ENCODE measurements at regions not wholly inside any gene's neighbourhood (a gene's known extent, or its start where the extent isn't known, plus 50 kb on each side); places are given as distances from the start of the nearest gene placed in this dataset.

DNA sequence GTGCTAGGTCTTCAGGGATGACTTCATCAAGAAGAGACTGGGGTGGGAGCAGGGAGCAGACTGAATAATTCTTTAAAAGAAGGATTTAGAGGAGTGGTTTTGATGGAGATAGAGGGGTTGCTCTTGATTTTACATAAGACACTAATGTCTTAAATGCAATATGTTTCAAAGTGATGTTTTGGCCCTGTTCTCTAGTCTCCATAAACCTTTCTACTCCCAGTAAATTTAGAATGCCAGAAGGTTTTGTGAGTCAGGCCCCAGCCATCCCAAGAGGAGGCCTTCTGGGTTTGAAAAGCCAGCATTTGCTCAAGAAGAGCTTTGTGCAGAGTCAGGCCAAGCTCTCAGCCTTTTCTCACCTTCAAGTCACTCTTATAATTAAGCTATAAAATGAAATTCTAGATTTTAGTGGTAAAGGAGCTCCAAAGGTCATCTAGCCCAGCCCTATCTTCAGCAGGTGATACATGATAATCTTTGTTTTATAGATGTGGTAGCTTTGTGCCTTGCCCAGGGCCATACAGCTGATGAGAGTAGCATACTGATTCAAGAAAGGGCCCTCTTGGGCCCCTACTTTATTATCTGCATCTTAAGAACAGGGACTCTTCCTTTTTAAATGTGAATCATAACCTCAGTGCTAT is 122.8 kb upstream of the MTNR1B start:
- Histone ChIP-seq H3K36me3 (ENCODE audit: control insufficient read depth, insufficient read depth, low read length) (no peaks in the 10 kb centered on the region), H3K4me3 (replicated peaks; ENCODE audit: low read depth, low read length) (no peak overlapping the region), H3K27me3 (replicated peaks; ENCODE audit: control insufficient read depth, insufficient read depth, low read length) (no peaks in the 10 kb centered on the region; the same call in 1 of the 2 replicates)
- DNase-seq (ENCODE audit: extremely low read depth, insufficient read length): no peak
- TF ChIP-seq, protein P1, sequence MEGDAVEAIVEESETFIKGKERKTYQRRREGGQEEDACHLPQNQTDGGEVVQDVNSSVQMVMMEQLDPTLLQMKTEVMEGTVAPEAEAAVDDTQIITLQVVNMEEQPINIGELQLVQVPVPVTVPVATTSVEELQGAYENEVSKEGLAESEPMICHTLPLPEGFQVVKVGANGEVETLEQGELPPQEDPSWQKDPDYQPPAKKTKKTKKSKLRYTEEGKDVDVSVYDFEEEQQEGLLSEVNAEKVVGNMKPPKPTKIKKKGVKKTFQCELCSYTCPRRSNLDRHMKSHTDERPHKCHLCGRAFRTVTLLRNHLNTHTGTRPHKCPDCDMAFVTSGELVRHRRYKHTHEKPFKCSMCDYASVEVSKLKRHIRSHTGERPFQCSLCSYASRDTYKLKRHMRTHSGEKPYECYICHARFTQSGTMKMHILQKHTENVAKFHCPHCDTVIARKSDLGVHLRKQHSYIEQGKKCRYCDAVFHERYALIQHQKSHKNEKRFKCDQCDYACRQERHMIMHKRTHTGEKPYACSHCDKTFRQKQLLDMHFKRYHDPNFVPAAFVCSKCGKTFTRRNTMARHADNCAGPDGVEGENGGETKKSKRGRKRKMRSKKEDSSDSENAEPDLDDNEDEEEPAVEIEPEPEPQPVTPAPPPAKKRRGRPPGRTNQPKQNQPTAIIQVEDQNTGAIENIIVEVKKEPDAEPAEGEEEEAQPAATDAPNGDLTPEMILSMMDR (IDR thresholded peaks at IDR 0.05; ENCODE audit: insufficient read depth, low read length, poor library complexity, severe bottlenecking): no peak

DNA sequence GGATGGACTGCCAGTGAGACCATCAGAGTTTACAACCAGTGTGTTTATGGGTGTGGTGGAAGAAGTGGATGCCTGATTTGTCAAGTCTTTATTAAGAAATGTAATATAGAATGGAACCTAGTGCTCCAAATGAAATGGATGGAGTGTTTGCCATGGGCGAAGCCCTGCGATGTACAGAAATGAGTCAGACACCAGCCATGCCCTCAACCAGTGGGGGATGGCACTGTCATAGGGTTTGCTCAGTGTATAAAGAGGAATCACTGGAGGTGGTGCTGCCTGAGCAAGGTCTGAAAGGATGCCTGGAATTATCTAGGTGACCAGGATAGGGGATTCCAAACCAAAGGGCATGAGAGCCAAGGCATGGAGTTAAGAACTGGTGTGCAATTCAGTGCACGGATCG is 120.9 kb upstream of the MTNR1B start:
- Histone ChIP-seq H3K4me3 (replicated peaks; ENCODE audit: low read depth, low read length) (no peak overlapping the region), H3K27me3 (replicated peaks; ENCODE audit: control insufficient read depth, insufficient read depth, low read length) (no peaks in the 10 kb centered on the region), H3K36me3 (ENCODE audit: control insufficient read depth, insufficient read depth, low read length) (no peaks in the 10 kb centered on the region)
- DNase-seq (ENCODE audit: extremely low read depth, insufficient read length): no peak
- TF ChIP-seq, protein P1 (IDR thresholded peaks at IDR 0.05; ENCODE audit: insufficient read depth, low read length, poor library complexity, severe bottlenecking): no peak

DNA sequence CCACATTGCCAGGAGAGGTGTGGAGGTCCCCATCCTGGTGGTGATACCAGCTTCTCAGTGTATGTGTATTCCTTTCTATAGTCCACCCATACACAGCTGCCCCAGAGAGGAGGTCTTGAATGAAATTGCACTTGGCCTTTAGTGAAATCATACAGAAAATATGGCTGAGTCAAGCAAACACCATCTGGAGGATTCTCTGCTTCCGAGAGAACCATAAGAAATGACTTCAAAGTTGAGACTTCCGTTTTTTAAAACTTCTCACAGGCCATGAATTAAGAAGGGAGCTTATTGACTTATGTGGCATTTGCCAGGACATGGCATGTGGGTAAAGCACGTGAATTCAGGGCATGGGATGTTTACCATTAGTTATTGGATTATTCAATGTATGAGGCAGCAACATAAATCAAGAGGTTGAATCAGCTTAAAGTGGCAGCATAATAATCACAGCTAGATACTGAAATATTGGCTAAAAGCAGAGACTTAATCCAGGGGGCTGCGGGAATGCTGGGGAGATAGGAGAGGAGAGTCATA is 119.1 kb upstream of the MTNR1B start:
- no peak for DNase-seq (ENCODE audit: extremely low read depth, insufficient read length)
- Histone ChIP-seq H3K27me3 (replicated peaks; ENCODE audit: control insufficient read depth, insufficient read depth, low read length) (no peaks in the 10 kb centered on the region), H3K36me3 (ENCODE audit: control insufficient read depth, insufficient read depth, low read length) (no peaks in the 10 kb centered on the region), H3K4me3 (replicated peaks; ENCODE audit: low read depth, low read length) (no peak overlapping the region)
- TF ChIP-seq, protein P1 (IDR thresholded peaks at IDR 0.05; ENCODE audit: insufficient read depth, low read length, poor library complexity, severe bottlenecking): no peak

DNA sequence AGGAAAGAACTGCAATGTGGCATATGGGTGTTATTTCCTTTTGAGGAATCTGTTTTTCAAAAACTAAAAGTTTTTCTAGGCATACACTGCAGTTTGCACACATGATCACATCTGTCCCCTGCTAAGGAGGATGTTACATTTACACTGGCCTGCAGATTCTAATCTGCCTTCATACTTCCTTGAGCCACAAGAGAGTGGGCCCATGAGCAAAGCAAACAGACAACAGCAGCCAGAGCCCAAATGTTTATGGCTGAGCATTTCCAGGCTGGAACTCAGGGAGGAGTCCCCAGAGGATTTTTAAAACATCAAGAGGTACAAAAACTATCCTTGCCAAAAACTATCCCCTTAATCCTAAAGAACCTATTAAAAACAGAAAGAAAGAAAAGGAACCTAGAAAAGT is 117.2 kb upstream of the MTNR1B start:
- H3K36me3 ChIP-seq (ENCODE audit: control insufficient read depth, insufficient read depth, low read length): no peaks in the 10 kb centered on the region
- TF ChIP-seq, protein P1 (IDR thresholded peaks at IDR 0.05; ENCODE audit: insufficient read depth, low read length, poor library complexity, severe bottlenecking): no peak
- no peaks in the 10 kb centered on the region for H3K27me3 ChIP-seq (replicated peaks; ENCODE audit: control insufficient read depth, insufficient read depth, low read length)
- no peak for DNase-seq (ENCODE audit: extremely low read depth, insufficient read length)
- H3K4me3 ChIP-seq (replicated peaks; ENCODE audit: low read depth, low read length): no peak overlapping the region

DNA sequence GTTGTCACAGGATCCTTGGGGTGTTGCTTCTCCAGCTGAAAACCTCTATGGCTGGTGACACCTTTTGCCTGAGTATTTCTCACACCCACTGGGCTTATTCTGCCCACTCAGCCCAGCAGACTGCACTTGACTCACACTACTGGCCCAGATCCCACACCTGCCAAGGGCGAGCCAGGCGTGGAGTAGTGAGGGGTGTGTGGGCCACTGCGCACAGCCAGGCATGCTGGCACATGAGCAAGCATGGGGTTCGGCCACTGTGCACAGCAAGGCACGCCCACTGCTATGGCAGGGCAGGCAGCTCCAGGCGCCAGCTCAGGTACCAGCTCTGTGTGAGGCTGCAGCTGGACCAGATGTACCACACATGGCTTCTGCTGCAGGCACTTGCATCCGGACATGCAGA is 116.5 kb upstream of the MTNR1B start:
- Histone ChIP-seq H3K27me3 (replicated peaks; ENCODE audit: control insufficient read depth, insufficient read depth, low read length) (no peaks in the 10 kb centered on the region), H3K36me3 (ENCODE audit: control insufficient read depth, insufficient read depth, low read length) (no peaks in the 10 kb centered on the region), H3K4me3 (replicated peaks; ENCODE audit: low read depth, low read length) (no peak overlapping the region)
- TF ChIP-seq, protein P1 (IDR thresholded peaks at IDR 0.05; ENCODE audit: insufficient read depth, low read length, poor library complexity, severe bottlenecking): no peak
- DNase-seq (ENCODE audit: extremely low read depth, insufficient read length): no peak
